Upper lobe of left lung (tissue), 4 donors: ENCODE measurements at regions not wholly inside any gene's neighbourhood (a gene's known extent, or its start where the extent isn't known, plus 50 kb on each side); places are given as distances from the start of the nearest gene placed in this dataset.

Source experiments
- CTCF ChIP-seq, 6 experiments: fragments of 450-650 bp in 4 of 6; fragments of 200-600 bp in 2 of 6; sonication (generic) in 2 of 6; IDR thresholded peaks; one replicate each; pipeline ENCODE4 v1.5.1; 2016 to 2019; ENCODE audit warnings: antibody characterized with exemption in 6 of 6
- EP300 ChIP-seq, 4 donors: sonication (generic); formaldehyde crosslinking; IDR thresholded peaks; one replicate each; pipeline ENCODE4 v1.5.1; 2017; ENCODE audit warnings: antibody characterized with exemption in 4 of 4, control low read depth in 2 of 4
- POLR2AphosphoS5 ChIP-seq, 2 donors: sonication (generic); formaldehyde crosslinking; IDR thresholded peaks; one replicate each; pipeline ENCODE4 v1.5.1; 2017; ENCODE audit warnings: antibody characterized with exemption in 2 of 2

- no peak for TF ChIP-seq CTCF (IDR thresholded peaks at IDR 0.05)
- no peak for TF ChIP-seq EP300 (IDR thresholded peaks at IDR 0.05)
- no peak for TF ChIP-seq POLR2AphosphoS5 (IDR thresholded peaks at IDR 0.05)
These were observed 2791.0 kb upstream of the PCDH20 start for GRCh38 chr13:64206430-64207225.
